HG02588 (cell line): ENCODE measurements at regions not wholly inside any gene's neighbourhood (a gene's known extent, or its start where the extent isn't known, plus 50 kb on each side); places are given as distances from the start of the nearest gene placed in this dataset.
"Not testable (repeated sequence)": the region's sequence is repeated elsewhere in the genome, so short reads cannot be mapped to it uniquely, and the experiment has no call there.

ENCODE experiments used
- ATAC-seq: cut with Tn5 transposase; IDR thresholded peaks from one replicate; pipeline ENCODE4 v1.9.1; 2021; ENCODE audit warnings: mild to moderate bottlenecking, moderate library complexity; ENCODE audit not compliant: unreplicated experiment

- no peak for ATAC-seq
Observed at GRCh38 chr6:115634887-115635286, 425.8 kb downstream of the FRK start.

- ATAC-seq: no peak
Observed at GRCh38 chr6:115634131-115634530, 426.6 kb downstream of the FRK start.

- ATAC-seq: no peak
Observed at GRCh38 chr6:115631028-115631427, 429.7 kb downstream of the FRK start.

- no peak for ATAC-seq
Observed at GRCh38 chr6:115630424-115631024, 430.2 kb downstream of the FRK start.

GRCh38 chr6:115629415-115629814 lies 431.3 kb downstream of the FRK start:
- no peak for ATAC-seq

- ATAC-seq: no peak
Observed at GRCh38 chr6:115618256-115618655, 442.4 kb downstream of the FRK start.

- no peak for ATAC-seq
Observed at GRCh38 chr6:115617031-115617430, 443.7 kb downstream of the FRK start.

- no peak for ATAC-seq
Observed at GRCh38 chr6:115613488-115613887, 447.2 kb downstream of the FRK start.

- ATAC-seq: no peak
Observed at GRCh38 chr6:115612796-115613479, 447.8 kb downstream of the FRK start.

- no peak for ATAC-seq
Observed at GRCh38 chr6:115612216-115612615, 448.5 kb downstream of the FRK start.

GRCh38 chr6:115610696-115611095 lies 450.0 kb downstream of the FRK start:
- no peak for ATAC-seq

GRCh38 chr6:115609111-115609510 lies 451.6 kb downstream of the FRK start:
- no peak for ATAC-seq

GRCh38 chr6:115602466-115602865 lies 458.2 kb downstream of the FRK start:
- ATAC-seq: no peak

GRCh38 chr6:115601509-115601908 lies 459.2 kb downstream of the FRK start:
- no peak for ATAC-seq

- no peak for ATAC-seq
Observed at GRCh38 chr6:115601064-115601463, 459.6 kb downstream of the FRK start.

GRCh38 chr6:115594891-115595290 lies 465.8 kb downstream of the FRK start:
- ATAC-seq: no peak

GRCh38 chr6:115592025-115592424 lies 468.7 kb downstream of the FRK start:
- ATAC-seq: no peak

- not testable (repeated sequence) for ATAC-seq
Observed at GRCh38 chr6:115589072-115589471, 471.6 kb downstream of the FRK start.

GRCh38 chr6:115583290-115583689 lies 477.4 kb downstream of the FRK start:
- no peak for ATAC-seq

- ATAC-seq: no peak
Observed at GRCh38 chr6:115582386-115582785, 478.3 kb downstream of the FRK start.

- ATAC-seq: not testable (repeated sequence)
Observed at GRCh38 chr6:115579565-115579964, 481.1 kb downstream of the FRK start.

- no peak for ATAC-seq
Observed at GRCh38 chr6:115577270-115577669, 483.4 kb downstream of the FRK start.

GRCh38 chr6:115575285-115575684 lies 485.4 kb downstream of the FRK start:
- no peak for ATAC-seq
